ENCODE measurements at regions not wholly inside any gene's neighbourhood (a gene's known extent, or its start where the extent isn't known, plus 50 kb on each side); places are given as distances from the start of the nearest gene placed in this dataset.

GRCh38 chr10:2083591-2083990 lies 346.3 kb upstream of the ADARB2 start:
- no peak overlapping the region for H3K4me3 ChIP-seq (ENCODE audit: low read depth in 1 of 3, low read length in 3 of 3)
- TF ChIP-seq, protein P1, sequence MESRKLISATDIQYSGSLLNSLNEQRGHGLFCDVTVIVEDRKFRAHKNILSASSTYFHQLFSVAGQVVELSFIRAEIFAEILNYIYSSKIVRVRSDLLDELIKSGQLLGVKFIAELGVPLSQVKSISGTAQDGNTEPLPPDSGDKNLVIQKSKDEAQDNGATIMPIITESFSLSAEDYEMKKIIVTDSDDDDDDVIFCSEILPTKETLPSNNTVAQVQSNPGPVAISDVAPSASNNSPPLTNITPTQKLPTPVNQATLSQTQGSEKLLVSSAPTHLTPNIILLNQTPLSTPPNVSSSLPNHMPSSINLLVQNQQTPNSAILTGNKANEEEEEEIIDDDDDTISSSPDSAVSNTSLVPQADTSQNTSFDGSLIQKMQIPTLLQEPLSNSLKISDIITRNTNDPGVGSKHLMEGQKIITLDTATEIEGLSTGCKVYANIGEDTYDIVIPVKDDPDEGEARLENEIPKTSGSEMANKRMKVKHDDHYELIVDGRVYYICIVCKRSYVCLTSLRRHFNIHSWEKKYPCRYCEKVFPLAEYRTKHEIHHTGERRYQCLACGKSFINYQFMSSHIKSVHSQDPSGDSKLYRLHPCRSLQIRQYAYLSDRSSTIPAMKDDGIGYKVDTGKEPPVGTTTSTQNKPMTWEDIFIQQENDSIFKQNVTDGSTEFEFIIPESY (IDR thresholded peaks at IDR 0.05): no peak
- TF ChIP-seq FOXA2 (IDR thresholded peaks at IDR 0.05) (no peak), JUND (IDR thresholded peaks at IDR 0.05) (no peak), GABPA (IDR thresholded peaks at IDR 0.05 in 1 of 2, conservative IDR thresholded peaks at IDR 0.05 in 1 of 2) (no peak), RXRA (IDR thresholded peaks at IDR 0.05) (no peak), ATF3 (IDR thresholded peaks at IDR 0.05) (no peak), FOXA1 (IDR thresholded peaks at IDR 0.05) (no peak), SP1 (IDR thresholded peaks at IDR 0.05) (no peak), NR2F2 (IDR thresholded peaks at IDR 0.05) (no peak), HNF4G (IDR thresholded peaks at IDR 0.05) (no peak), YY1 (IDR thresholded peaks at IDR 0.05) (no peak), RAD21 (IDR thresholded peaks at IDR 0.05) (no peak), HNF4A (conservative IDR thresholded peaks at IDR 0.05) (no peak), TAF1 (conservative IDR thresholded peaks at IDR 0.05) (no peak), EGR1 (IDR thresholded peaks at IDR 0.05; ENCODE audit: low read depth in 2 of 2) (no peak)
- TF ChIP-seq, protein P2, sequence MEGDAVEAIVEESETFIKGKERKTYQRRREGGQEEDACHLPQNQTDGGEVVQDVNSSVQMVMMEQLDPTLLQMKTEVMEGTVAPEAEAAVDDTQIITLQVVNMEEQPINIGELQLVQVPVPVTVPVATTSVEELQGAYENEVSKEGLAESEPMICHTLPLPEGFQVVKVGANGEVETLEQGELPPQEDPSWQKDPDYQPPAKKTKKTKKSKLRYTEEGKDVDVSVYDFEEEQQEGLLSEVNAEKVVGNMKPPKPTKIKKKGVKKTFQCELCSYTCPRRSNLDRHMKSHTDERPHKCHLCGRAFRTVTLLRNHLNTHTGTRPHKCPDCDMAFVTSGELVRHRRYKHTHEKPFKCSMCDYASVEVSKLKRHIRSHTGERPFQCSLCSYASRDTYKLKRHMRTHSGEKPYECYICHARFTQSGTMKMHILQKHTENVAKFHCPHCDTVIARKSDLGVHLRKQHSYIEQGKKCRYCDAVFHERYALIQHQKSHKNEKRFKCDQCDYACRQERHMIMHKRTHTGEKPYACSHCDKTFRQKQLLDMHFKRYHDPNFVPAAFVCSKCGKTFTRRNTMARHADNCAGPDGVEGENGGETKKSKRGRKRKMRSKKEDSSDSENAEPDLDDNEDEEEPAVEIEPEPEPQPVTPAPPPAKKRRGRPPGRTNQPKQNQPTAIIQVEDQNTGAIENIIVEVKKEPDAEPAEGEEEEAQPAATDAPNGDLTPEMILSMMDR (IDR thresholded peaks at IDR 0.05; ENCODE audit: low read depth, low read length, missing input control): no peak
- TF ChIP-seq, protein P3, sequence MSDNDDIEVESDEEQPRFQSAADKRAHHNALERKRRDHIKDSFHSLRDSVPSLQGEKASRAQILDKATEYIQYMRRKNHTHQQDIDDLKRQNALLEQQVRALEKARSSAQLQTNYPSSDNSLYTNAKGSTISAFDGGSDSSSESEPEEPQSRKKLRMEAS (IDR thresholded peaks at IDR 0.05): no peak
- 96% methylated on average over 16 of the region's 16 CpGs for WGBS
- H3K36me3 ChIP-seq (ENCODE audit: control insufficient read depth in 4 of 4, insufficient read depth in 3 of 4, low read depth in 1 of 4, low read length in 3 of 4): no peaks in the 10 kb centered on the region
- DNase-seq (ENCODE audit: low spot score): no peak
- H3K27ac ChIP-seq (ENCODE audit: low read depth in 1 of 2, low read length in 2 of 2): no peak overlapping the region
- H3K9ac ChIP-seq (ENCODE audit: low read depth in 1 of 2, low read length in 2 of 2): no peak overlapping the region
- no peaks in the 10 kb centered on the region for H3K9me3 ChIP-seq (ENCODE audit: control insufficient read depth in 4 of 4, low read length in 3 of 4)
- H3K27me3 ChIP-seq (ENCODE audit: control insufficient read depth in 4 of 4, insufficient read depth in 4 of 4, low read length in 3 of 4): no peaks in the 10 kb centered on the region
- H3K4me1 ChIP-seq (ENCODE audit: control insufficient read depth in 4 of 4, insufficient read depth in 4 of 4, low read length in 3 of 4): peaks cover 4 to 16% (median 10%) of the 10 kb centered on the region in 4 donors

DNA sequence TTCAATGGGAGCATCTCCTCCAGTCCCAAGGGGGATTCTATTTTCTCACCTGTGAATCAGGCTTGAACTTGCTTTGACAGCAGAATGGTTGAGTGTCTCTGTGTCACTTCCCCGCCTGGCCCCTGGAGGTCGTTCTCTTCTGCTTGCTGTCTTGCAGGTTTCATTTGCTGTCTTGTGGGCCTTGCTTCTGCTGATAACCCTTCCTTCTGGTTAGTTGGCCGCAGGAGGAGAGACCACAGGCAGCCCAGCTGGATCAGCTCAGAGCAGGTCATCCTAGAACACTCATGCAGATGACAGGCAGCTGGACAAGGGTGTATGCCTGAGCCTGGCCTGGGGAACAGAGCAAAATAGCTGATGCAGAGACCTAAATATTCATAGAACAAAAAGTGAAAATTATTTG lies 344.2 kb upstream of the ADARB2 start:
- no peak overlapping the region for H3K4me3 ChIP-seq (ENCODE audit: low read depth in 1 of 3, low read length in 3 of 3)
- H3K27me3 ChIP-seq (ENCODE audit: control insufficient read depth in 4 of 4, insufficient read depth in 4 of 4, low read length in 3 of 4): no peaks in the 10 kb centered on the region
- peaks cover 4 to 16% (median 10%) of the 10 kb centered on the region in 4 donors for H3K4me1 ChIP-seq (ENCODE audit: control insufficient read depth in 4 of 4, insufficient read depth in 4 of 4, low read length in 3 of 4)
- TF ChIP-seq, protein P4, sequence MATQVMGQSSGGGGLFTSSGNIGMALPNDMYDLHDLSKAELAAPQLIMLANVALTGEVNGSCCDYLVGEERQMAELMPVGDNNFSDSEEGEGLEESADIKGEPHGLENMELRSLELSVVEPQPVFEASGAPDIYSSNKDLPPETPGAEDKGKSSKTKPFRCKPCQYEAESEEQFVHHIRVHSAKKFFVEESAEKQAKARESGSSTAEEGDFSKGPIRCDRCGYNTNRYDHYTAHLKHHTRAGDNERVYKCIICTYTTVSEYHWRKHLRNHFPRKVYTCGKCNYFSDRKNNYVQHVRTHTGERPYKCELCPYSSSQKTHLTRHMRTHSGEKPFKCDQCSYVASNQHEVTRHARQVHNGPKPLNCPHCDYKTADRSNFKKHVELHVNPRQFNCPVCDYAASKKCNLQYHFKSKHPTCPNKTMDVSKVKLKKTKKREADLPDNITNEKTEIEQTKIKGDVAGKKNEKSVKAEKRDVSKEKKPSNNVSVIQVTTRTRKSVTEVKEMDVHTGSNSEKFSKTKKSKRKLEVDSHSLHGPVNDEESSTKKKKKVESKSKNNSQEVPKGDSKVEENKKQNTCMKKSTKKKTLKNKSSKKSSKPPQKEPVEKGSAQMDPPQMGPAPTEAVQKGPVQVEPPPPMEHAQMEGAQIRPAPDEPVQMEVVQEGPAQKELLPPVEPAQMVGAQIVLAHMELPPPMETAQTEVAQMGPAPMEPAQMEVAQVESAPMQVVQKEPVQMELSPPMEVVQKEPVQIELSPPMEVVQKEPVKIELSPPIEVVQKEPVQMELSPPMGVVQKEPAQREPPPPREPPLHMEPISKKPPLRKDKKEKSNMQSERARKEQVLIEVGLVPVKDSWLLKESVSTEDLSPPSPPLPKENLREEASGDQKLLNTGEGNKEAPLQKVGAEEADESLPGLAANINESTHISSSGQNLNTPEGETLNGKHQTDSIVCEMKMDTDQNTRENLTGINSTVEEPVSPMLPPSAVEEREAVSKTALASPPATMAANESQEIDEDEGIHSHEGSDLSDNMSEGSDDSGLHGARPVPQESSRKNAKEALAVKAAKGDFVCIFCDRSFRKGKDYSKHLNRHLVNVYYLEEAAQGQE (IDR thresholded peaks at IDR 0.05): no peak
- no peak for TF ChIP-seq RAD21 (IDR thresholded peaks at IDR 0.05)
- TF ChIP-seq EGR1 (IDR thresholded peaks at IDR 0.05; ENCODE audit: low read depth in 2 of 2): no peak
- no peak for TF ChIP-seq HNF4G (IDR thresholded peaks at IDR 0.05)
- TF ChIP-seq, protein P1 (IDR thresholded peaks at IDR 0.05): no peak
- no peak for TF ChIP-seq YY1 (IDR thresholded peaks at IDR 0.05)
- no peak for TF ChIP-seq SP1 (IDR thresholded peaks at IDR 0.05)
- TF ChIP-seq FOXA2 (IDR thresholded peaks at IDR 0.05): no peak
- TF ChIP-seq, protein P3 (IDR thresholded peaks at IDR 0.05): no peak
- TF ChIP-seq, protein P2 (IDR thresholded peaks at IDR 0.05; ENCODE audit: low read depth, low read length, missing input control): no peak
- no peaks in the 10 kb centered on the region for H3K36me3 ChIP-seq (ENCODE audit: control insufficient read depth in 4 of 4, insufficient read depth in 3 of 4, low read depth in 1 of 4, low read length in 3 of 4)
- H3K9me3 ChIP-seq (ENCODE audit: control insufficient read depth in 4 of 4, low read length in 3 of 4): no peaks in the 10 kb centered on the region
- no peak overlapping the region for H3K27ac ChIP-seq (ENCODE audit: low read depth in 1 of 2, low read length in 2 of 2)
- DNase-seq (ENCODE audit: low spot score): no peak
- WGBS: 60% methylated on average over 3 of the region's 3 CpGs
- no peak overlapping the region for H3K9ac ChIP-seq (ENCODE audit: low read depth in 1 of 2, low read length in 2 of 2)
